ENCODE measurements at regions not wholly inside any gene's neighbourhood (a gene's known extent, or its start where the extent isn't known, plus 50 kb on each side); places are given as distances from the start of the nearest gene placed in this dataset.

DNA sequence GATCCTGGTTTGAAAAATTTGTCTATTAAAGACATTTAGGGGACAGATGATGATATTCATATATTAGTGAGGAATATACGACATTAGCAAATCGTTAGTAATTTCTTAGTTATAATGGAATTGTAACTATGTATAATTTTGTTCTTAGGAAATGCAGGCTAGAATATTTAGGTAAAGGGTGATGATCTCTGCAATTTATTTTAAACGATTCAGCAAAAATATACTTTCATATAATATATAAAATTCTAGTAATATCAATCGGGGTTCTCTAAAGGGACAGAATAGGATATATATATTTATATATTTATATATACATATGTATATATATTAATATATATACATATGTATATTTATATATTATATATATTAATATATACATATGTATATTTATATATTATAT lies 142.5 kb upstream of the DNAJC10 start:
- no peak for TF ChIP-seq CTCF (IDR thresholded peaks at IDR 0.05; ENCODE audit: low read length)
- no peak for TF ChIP-seq EZH2 (optimal IDR thresholded peaks at IDR 0.05; ENCODE audit: low read depth, low read length)
- no peak for TF ChIP-seq EZH2phosphoT487 (IDR thresholded peaks at IDR 0.05; ENCODE audit: low read length)

Measured in MM.1S (cell line).